ENCODE measurements at regions not wholly inside any gene's neighbourhood (a gene's known extent, or its start where the extent isn't known, plus 50 kb on each side); places are given as distances from the start of the nearest gene placed in this dataset.

GRCh38 chr3:6416049-6416661 lies 444.8 kb upstream of the GRM7 start:
- intact Hi-C loops (cut with micrococcal nuclease; ENCODE audit: unreplicated experiment) = no loop called here
- DNase-seq = no peak
- CTCF ChIA-PET = no interaction called here
- Mint-ChIP-seq H3K27ac (ENCODE audit: unreplicated experiment) (no peak overlapping the region), H3K36me3 (ENCODE audit: insufficient read depth, unreplicated experiment) (no peaks in the 10 kb centered on the region), H3K27me3 (ENCODE audit: unreplicated experiment) (no peaks in the 10 kb centered on the region), H3K9me3 (ENCODE audit: low read depth, unreplicated experiment) (peaks cover 4% of the 10 kb centered on the region), H3K4me3 (ENCODE audit: low read depth, unreplicated experiment) (no peak overlapping the region), H3K4me1 (ENCODE audit: low read depth, unreplicated experiment) (no peaks in the 10 kb centered on the region)
- TF ChIP-seq CTCF (IDR thresholded peaks at IDR 0.05; ENCODE audit: unreplicated experiment) = no peak
- no TSS peak for BruUV-seq (replicated peaks)

- Mint-ChIP-seq H3K27ac (ENCODE audit: unreplicated experiment) (no peak overlapping the region), H3K27me3 (ENCODE audit: unreplicated experiment) (no peaks in the 10 kb centered on the region), H3K36me3 (ENCODE audit: insufficient read depth, unreplicated experiment) (no peaks in the 10 kb centered on the region), H3K4me1 (ENCODE audit: low read depth, unreplicated experiment) (no peaks in the 10 kb centered on the region), H3K9me3 (ENCODE audit: low read depth, unreplicated experiment) (peaks cover 4% of the 10 kb centered on the region), H3K4me3 (ENCODE audit: low read depth, unreplicated experiment) (no peak overlapping the region)
- CTCF ChIA-PET = interaction anchor here (0.6 kb wide), 1 partner anchor 1910 kb away, joined by 4 read pairs; no protein-coding TSS in a partner anchor
- intact Hi-C loops (cut with micrococcal nuclease; ENCODE audit: unreplicated experiment) = no loop called here
- no peak for TF ChIP-seq CTCF (IDR thresholded peaks at IDR 0.05; ENCODE audit: unreplicated experiment)
- DNase-seq = no peak
- no TSS peak for BruUV-seq (replicated peaks)
Measured at GRCh38 chr3:6417174-6417573, 443.7 kb upstream of the GRM7 start.

DNA sequence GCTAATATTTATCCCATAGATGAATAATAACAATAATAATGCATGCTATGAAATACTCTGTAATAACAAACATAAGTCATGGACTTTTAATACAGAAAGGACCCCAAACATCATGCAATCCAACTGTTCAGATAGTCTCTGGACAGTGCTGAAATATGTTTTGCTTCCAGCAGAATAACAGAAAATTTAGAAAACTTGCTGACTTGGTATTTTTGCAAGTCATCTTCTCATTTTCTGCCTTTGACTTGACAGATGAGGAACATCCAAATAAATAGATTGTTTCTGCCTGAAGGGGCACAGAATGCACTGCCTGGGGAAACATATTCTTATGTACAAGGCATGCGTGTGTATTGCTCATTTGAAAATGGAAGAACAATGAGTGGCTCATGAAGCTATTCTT lies 442.4 kb upstream of the GRM7 start:
- no peak overlapping the region for H3K4me3 Mint-ChIP-seq (ENCODE audit: low read depth, unreplicated experiment)
- peaks cover 3% of the 10 kb centered on the region for H3K9me3 Mint-ChIP-seq (ENCODE audit: low read depth, unreplicated experiment)
- intact Hi-C loops (cut with micrococcal nuclease; ENCODE audit: unreplicated experiment) = no loop called here
- DNase-seq = no peak
- H3K27me3 Mint-ChIP-seq (ENCODE audit: unreplicated experiment) = no peaks in the 10 kb centered on the region
- no TSS peak for BruUV-seq (replicated peaks)
- no peaks in the 10 kb centered on the region for H3K36me3 Mint-ChIP-seq (ENCODE audit: insufficient read depth, unreplicated experiment)
- no peak overlapping the region for H3K27ac Mint-ChIP-seq (ENCODE audit: unreplicated experiment)
- TF ChIP-seq CTCF (IDR thresholded peaks at IDR 0.05; ENCODE audit: unreplicated experiment) = no peak
- H3K4me1 Mint-ChIP-seq (ENCODE audit: low read depth, unreplicated experiment) = no peaks in the 10 kb centered on the region
- CTCF ChIA-PET = no interaction called here

GRCh38 chr3:6421666-6422445 lies 439.1 kb upstream of the GRM7 start:
- no peak for TF ChIP-seq CTCF (IDR thresholded peaks at IDR 0.05; ENCODE audit: unreplicated experiment)
- no TSS peak for BruUV-seq (replicated peaks)
- Mint-ChIP-seq H3K4me3 (ENCODE audit: low read depth, unreplicated experiment) (no peak overlapping the region), H3K4me1 (ENCODE audit: low read depth, unreplicated experiment) (no peaks in the 10 kb centered on the region), H3K9me3 (ENCODE audit: low read depth, unreplicated experiment) (peaks cover 9% of the 10 kb centered on the region), H3K27me3 (ENCODE audit: unreplicated experiment) (no peaks in the 10 kb centered on the region), H3K36me3 (ENCODE audit: insufficient read depth, unreplicated experiment) (no peaks in the 10 kb centered on the region), H3K27ac (ENCODE audit: unreplicated experiment) (no peak overlapping the region)
- intact Hi-C loops (cut with micrococcal nuclease; ENCODE audit: unreplicated experiment) = no loop called here
- no peak for DNase-seq
- CTCF ChIA-PET = no interaction called here

All from Calu3 (cell line).